ENCODE measurements at regions not wholly inside any gene's neighbourhood (a gene's known extent, or its start where the extent isn't known, plus 50 kb on each side); places are given as distances from the start of the nearest gene placed in this dataset.

DNA sequence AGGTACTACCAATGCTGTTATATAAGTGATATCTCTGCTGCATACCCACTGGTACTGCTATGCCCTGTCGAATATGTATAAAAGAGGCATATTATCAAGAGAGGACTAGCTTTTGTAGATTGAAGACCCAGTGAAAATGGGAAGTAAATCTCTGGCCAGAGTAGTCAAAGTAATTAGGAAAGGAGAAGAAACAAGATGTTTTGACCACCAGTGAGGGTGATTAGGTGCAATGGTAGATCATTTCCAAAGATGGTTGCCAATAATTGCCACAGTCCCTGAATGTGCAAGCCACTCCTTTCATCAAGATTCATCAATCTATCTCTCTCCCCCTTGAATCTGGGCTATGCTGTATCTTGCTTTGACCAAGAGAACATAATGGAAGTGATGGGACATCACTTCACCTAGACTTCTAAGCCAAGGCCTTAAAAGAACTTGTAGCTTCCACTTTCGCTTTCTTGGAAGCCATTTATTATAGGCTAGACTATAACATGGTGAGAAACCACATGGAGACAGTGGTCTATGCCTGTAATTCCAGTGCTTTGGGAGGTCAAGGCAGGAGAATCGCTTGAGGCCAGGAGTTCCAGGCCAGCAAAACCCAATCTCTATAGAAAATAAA lies 52.6 kb upstream of the ST8SIA6 start:
- intact Hi-C loops (cut with DNase I), result no loop called here
- H3K4me3 ChIP-seq, result no peak overlapping the region
- H3K4me1 ChIP-seq (replicated peaks), result no peaks in the 10 kb centered on the region
- H3K27ac ChIP-seq, result no peak overlapping the region
- TF ChIP-seq POLR2AphosphoS5 (IDR thresholded peaks at IDR 0.05) (no peak), CTCF (IDR thresholded peaks at IDR 0.05) (no peak), POLR2A (IDR thresholded peaks at IDR 0.05) (no peak)
- H3K9me3 ChIP-seq, result no peaks in the 10 kb centered on the region
- no peak for DNase-seq (ENCODE audit: low spot score)
- 91% methylated on average over 3 of the region's 3 CpGs for WGBS
- no peaks in the 10 kb centered on the region for H3K27me3 ChIP-seq (replicated peaks; ENCODE audit: insufficient read depth)
- H3K36me3 ChIP-seq, result no peaks in the 10 kb centered on the region

DNA sequence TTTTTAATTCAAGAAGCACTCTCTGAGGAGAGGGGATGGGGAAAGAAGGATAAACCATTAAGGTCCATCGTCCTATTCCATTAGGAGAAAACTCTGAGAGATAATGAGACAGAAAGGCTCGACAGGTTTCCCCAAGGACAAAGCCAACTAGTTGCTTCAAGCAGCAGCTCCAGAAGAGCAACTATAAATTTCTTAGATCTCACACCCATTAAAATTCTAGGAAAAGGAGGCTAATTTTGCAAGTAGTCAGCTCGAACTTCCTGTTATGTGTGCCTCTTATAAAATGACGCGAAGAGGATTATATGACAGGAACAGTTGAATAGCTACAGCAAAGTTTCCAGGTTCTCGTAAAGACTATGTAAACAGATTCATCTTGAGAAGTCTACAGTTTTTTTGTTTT lies 52.0 kb upstream of the ST8SIA6 start:
- no peaks in the 10 kb centered on the region for H3K9me3 ChIP-seq
- H3K27me3 ChIP-seq (replicated peaks; ENCODE audit: insufficient read depth), result no peaks in the 10 kb centered on the region
- TF ChIP-seq CTCF (IDR thresholded peaks at IDR 0.05) (no peak), POLR2AphosphoS5 (IDR thresholded peaks at IDR 0.05) (peak; percentile 17), POLR2A (IDR thresholded peaks at IDR 0.05) (no peak)
- 33% methylated on average over 6 of the region's 6 CpGs for WGBS
- H3K4me3 ChIP-seq, result no peak overlapping the region
- intact Hi-C loops (cut with DNase I), result no loop called here
- H3K4me1 ChIP-seq (replicated peaks), result no peaks in the 10 kb centered on the region
- no peak for DNase-seq (ENCODE audit: low spot score)
- H3K36me3 ChIP-seq, result no peaks in the 10 kb centered on the region
- H3K27ac ChIP-seq, result no peak overlapping the region

GRCh38 chr10:17504547-17505245 lies 50.3 kb upstream of the ST8SIA6 start:
- Histone ChIP-seq H3K4me1 (replicated peaks) (no peaks in the 10 kb centered on the region), H3K36me3 (no peaks in the 10 kb centered on the region), H3K27ac (no peak overlapping the region), H3K4me3 (no peak overlapping the region), H3K27me3 (replicated peaks; ENCODE audit: insufficient read depth) (no peaks in the 10 kb centered on the region), H3K9me3 (no peaks in the 10 kb centered on the region)
- no peak for DNase-seq (ENCODE audit: low spot score)
- intact Hi-C loops (cut with DNase I), result no loop called here
- 84% methylated on average over 6 of the region's 6 CpGs for WGBS
- TF ChIP-seq CTCF (IDR thresholded peaks at IDR 0.05), result no peak
